CD4-positive, alpha-beta T cell treated with Interferon alpha-2 for 1 hour (primary cell): ENCODE measurements at regions not wholly inside any gene's neighbourhood (a gene's known extent, or its start where the extent isn't known, plus 50 kb on each side); places are given as distances from the start of the nearest gene placed in this dataset.

Experiments
- DNase-seq, 2 donors: peaks; one replicate each; pipeline ENCODE4 v3.0.0-alpha.2; 2020 to 2022

- DNase-seq: no peak
Measured at GRCh38 chr5:144083185-144083584, 87.3 kb downstream of the YIPF5 start.

GRCh38 chr5:144084971-144085370 lies 85.5 kb downstream of the YIPF5 start:
- DNase-seq: no peak

GRCh38 chr5:144085381-144085780 lies 85.1 kb downstream of the YIPF5 start:
- no peak for DNase-seq

- DNase-seq: no peak
Measured at GRCh38 chr5:144086295-144086694, 84.2 kb downstream of the YIPF5 start.

GRCh38 chr5:144087576-144087975 lies 82.9 kb downstream of the YIPF5 start:
- no peak for DNase-seq

- no peak for DNase-seq
Measured at GRCh38 chr5:144088206-144089064, 82.0 kb downstream of the YIPF5 start.

GRCh38 chr5:144089401-144090021 lies 80.9 kb downstream of the YIPF5 start:
- no peak for DNase-seq

- DNase-seq: no peak
Measured at GRCh38 chr5:144092508-144092907, 78.0 kb downstream of the YIPF5 start.

GRCh38 chr5:144093400-144093799 lies 77.1 kb downstream of the YIPF5 start:
- no peak for DNase-seq

GRCh38 chr5:144093868-144094267 lies 76.6 kb downstream of the YIPF5 start:
- no peak for DNase-seq

- no peak for DNase-seq
Measured at GRCh38 chr5:144100702-144101101, 69.8 kb downstream of the YIPF5 start.

GRCh38 chr5:144101616-144102015 lies 68.8 kb downstream of the YIPF5 start:
- no peak for DNase-seq

- no peak for DNase-seq
Measured at GRCh38 chr5:144102361-144102760, 68.1 kb downstream of the YIPF5 start.

GRCh38 chr5:144102979-144103378 lies 67.5 kb downstream of the YIPF5 start:
- DNase-seq: no peak

- DNase-seq: no peak
Measured at GRCh38 chr5:144103611-144104485, 66.6 kb downstream of the YIPF5 start.

GRCh38 chr5:144105371-144105770 lies 65.1 kb downstream of the YIPF5 start:
- no peak for DNase-seq

- DNase-seq: no peak
Measured at GRCh38 chr5:144108131-144108530, 62.3 kb downstream of the YIPF5 start.
